Gastrocnemius medialis (tissue), 4 donors: ENCODE measurements at regions not wholly inside any gene's neighbourhood (a gene's known extent, or its start where the extent isn't known, plus 50 kb on each side); places are given as distances from the start of the nearest gene placed in this dataset.

ENCODE experiments used
- ATAC-seq, 2 donors: fragments of 150-250 bp; one replicate each; pipeline ENCODE4 v1.9.1; 2016
- DNase-seq, 2 donors: peaks; one replicate each; pipeline ENCODE4 v3.0.0-alpha.2; 2019
- H3K27ac ChIP-seq, 4 donors: fragments of 200-600 bp; sonication (generic); 1 replicate in 1 of 4; 2 replicates in 3 of 4; pipeline ENCODE4 v1.5.1; 2016 to 2018; ENCODE audit warnings: mild to moderate bottlenecking in 2 of 4, moderate library complexity in 1 of 4
- H3K27me3 ChIP-seq, 3 donors: fragments of 200-600 bp; sonication (generic) in 2 of 3; 1 replicate in 1 of 3; 2 replicates in 2 of 3; pipeline versions ENCODE4 v1.5.1 to v1.6.0; 2016 to 2019; ENCODE audit warnings: mild to moderate bottlenecking in 1 of 3, moderate library complexity in 1 of 3
- H3K36me3 ChIP-seq, 2 donors: fragments of 200-600 bp; sonication (generic) in 1 of 2; one replicate each; pipeline ENCODE4 v1.5.1; 2017 to 2018
- H3K4me1 ChIP-seq, 2 donors: fragments of 200-600 bp; sonication (generic) in 1 of 2; one replicate each; pipeline ENCODE4 v1.5.1; 2016 to 2017; ENCODE audit warnings: mild to moderate bottlenecking in 2 of 2
- H3K4me3 ChIP-seq, 4 donors: fragments of 200-600 bp; sonication (generic) in 3 of 4; 1 replicate in 1 of 4; 2 replicates in 3 of 4; pipeline ENCODE4 v1.5.1; 2016 to 2019; ENCODE audit warnings: mild to moderate bottlenecking in 2 of 4
- H3K9me3 ChIP-seq, 3 donors: fragments of 200-600 bp; sonication (generic) in 2 of 3; 1 replicate in 1 of 3; 2 replicates in 2 of 3; pipeline ENCODE4 v1.5.1; 2016 to 2019
- CTCF ChIP-seq, 5 experiments: fragments of 450-650 bp in 3 of 5; fragments of 200-600 bp in 2 of 5; sonication (generic) in 2 of 5; IDR thresholded peaks in 4 of 5; conservative IDR thresholded peaks in 1 of 5; 1 replicate in 4 of 5; 2 replicates in 1 of 5; pipeline ENCODE4 v1.5.1; 2016 to 2019; ENCODE audit warnings: antibody characterized with exemption in 5 of 5, mild to moderate bottlenecking in 3 of 5, moderate library complexity in 3 of 5
- POLR2A ChIP-seq, 2 donors: fragments of 450-650 bp; IDR thresholded peaks; one replicate each; pipeline ENCODE4 v1.6.1; 2017; ENCODE audit warnings: antibody characterized with exemption in 2 of 2, mild to moderate bottlenecking in 2 of 2, moderate library complexity in 2 of 2
- in situ Hi-C, 4 donors: fragments of 200-750 bp; cut with MboI; loops; one replicate each; pipeline versions ENCODE4 v1.15.0 to v1.8.0; 2017; ENCODE audit warnings: low sequenced_read_pairs in 4 of 4
- intact Hi-C: fragments of 100-400 bp; cut with DNase I; formaldehyde crosslinking; loops from one replicate; pipeline ENCODE4 v1.15.1; 2023; ENCODE audit warnings: low total_unique reads

GRCh38 chr20:60097285-60097684 is 139.1 kb downstream of the CDH26 start:
- Histone ChIP-seq H3K4me1 (no peaks in the 10 kb centered on the region), H3K27ac (no peak overlapping the region), H3K36me3 (no peaks in the 10 kb centered on the region), H3K9me3 (no peaks in the 10 kb centered on the region), H3K27me3 (no peaks in the 10 kb centered on the region), H3K4me3 (no peak overlapping the region)
- in situ Hi-C loops (no loop called here), intact Hi-C loops (no loop called here)
- ATAC-seq, result no peak
- TF ChIP-seq POLR2A (IDR thresholded peaks at IDR 0.05), result no peak
- no peak for TF ChIP-seq CTCF (IDR thresholded peaks at IDR 0.05 in 4 of 5, conservative IDR thresholded peaks at IDR 0.05 in 1 of 5)
- DNase-seq, result no peak

DNA sequence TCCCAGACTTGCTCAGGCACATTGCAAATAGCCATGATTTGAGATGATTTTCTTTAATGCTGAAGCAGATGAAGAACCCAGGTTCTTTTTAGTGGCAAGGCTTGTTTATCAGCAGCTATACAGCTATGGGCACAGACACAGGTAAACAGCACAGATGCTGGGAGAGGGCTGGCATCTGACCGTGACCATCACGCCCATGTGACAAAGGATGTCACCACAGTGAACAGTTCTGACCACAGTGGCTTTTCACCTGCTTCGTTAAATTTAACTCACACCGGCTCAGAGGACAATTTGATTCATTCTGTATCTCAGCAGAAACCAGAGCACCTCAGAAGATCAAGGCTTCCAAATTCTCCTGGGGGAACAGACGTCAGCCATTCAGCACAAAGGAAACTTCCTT is 142.6 kb downstream of the CDH26 start:
- Histone ChIP-seq H3K36me3 (no peaks in the 10 kb centered on the region), H3K4me3 (no peak overlapping the region), H3K9me3 (no peaks in the 10 kb centered on the region), H3K27ac (no peak overlapping the region), H3K4me1 (peaks cover 5 to 6% of the 10 kb centered on the region in 2 donors), H3K27me3 (no peaks in the 10 kb centered on the region)
- no peak for DNase-seq
- in situ Hi-C loops, result no loop called here
- intact Hi-C loops, result no loop called here
- no peak for ATAC-seq
- TF ChIP-seq POLR2A (IDR thresholded peaks at IDR 0.05) (no peak), CTCF (IDR thresholded peaks at IDR 0.05 in 4 of 5, conservative IDR thresholded peaks at IDR 0.05 in 1 of 5) (no peak)

DNA sequence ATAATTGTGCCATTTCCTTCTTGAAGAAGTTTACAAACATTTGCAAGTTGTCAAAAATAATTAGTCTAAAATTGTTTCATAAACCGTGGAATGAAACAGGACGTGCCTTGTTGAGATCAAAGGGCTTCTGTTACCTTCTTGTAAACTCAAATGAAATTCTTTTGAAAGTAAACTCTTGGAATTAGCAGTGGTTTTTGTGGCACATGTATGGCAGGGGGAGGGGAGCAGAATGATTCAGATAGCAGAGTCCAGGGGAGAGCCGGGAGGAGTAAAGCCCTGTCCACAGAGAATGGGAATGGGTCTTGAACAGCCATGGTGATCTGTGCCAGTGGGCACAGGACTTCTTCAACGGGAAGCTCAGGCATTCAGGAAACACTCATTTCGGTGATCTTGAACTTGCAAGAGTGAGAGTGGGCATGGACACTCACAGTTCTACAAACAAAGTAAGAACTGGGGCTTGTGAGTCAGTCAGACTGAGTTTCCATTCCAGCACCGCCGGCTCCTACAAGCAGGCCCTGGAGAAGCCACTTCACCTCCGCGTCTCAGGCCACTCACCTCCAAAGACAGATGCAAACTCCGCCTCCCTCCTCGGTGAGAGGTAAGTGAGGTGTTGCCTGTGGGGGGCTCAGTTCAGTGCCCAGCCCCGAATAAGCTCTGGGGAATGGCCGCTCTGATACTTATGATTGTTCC is 143.1 kb downstream of the CDH26 start:
- no peak for DNase-seq
- H3K9me3 ChIP-seq, result no peaks in the 10 kb centered on the region
- intact Hi-C loops (no loop called here), in situ Hi-C loops (no loop called here)
- no peaks in the 10 kb centered on the region for H3K27me3 ChIP-seq
- no peak overlapping the region for H3K4me3 ChIP-seq
- H3K27ac ChIP-seq, result no peak overlapping the region
- no peaks in the 10 kb centered on the region for H3K36me3 ChIP-seq
- peaks cover 5 to 6% of the 10 kb centered on the region in 2 donors for H3K4me1 ChIP-seq
- ATAC-seq, result no peak
- no peak for TF ChIP-seq POLR2A (IDR thresholded peaks at IDR 0.05)
- TF ChIP-seq CTCF (IDR thresholded peaks at IDR 0.05 in 4 of 5, conservative IDR thresholded peaks at IDR 0.05 in 1 of 5), result no peak

DNA sequence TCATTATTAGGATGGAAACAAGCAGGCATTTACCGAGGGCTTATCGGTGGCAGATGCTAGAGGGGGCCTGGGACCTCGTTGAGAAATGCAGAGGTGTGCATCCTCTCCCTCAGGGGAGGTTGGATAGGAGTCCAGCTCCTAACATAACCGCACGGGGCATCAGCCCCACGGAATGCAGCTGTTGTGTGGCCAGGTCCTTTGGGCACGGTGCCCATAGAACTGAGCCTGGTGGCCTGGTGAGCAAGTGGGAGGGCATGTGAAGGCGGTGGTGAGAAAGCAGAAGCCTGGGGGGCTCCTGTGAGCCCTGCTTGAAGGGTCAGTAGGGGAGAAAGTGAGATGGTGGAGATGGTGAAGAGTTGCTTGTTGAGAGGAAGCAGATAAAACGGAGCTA is 143.7 kb downstream of the CDH26 start:
- TF ChIP-seq POLR2A (IDR thresholded peaks at IDR 0.05) (no peak), CTCF (IDR thresholded peaks at IDR 0.05 in 4 of 5, conservative IDR thresholded peaks at IDR 0.05 in 1 of 5) (no peak)
- H3K4me3 ChIP-seq, result no peak overlapping the region
- in situ Hi-C loops, result no loop called here

More for the DNA sequence above, 143.7 kb downstream of the CDH26 start:
- intact Hi-C loops, result no loop called here
- no peaks in the 10 kb centered on the region for H3K36me3 ChIP-seq
- DNase-seq, result no peak
- no peak for ATAC-seq
- no peaks in the 10 kb centered on the region for H3K9me3 ChIP-seq
- H3K27ac ChIP-seq, result no peak overlapping the region
- H3K27me3 ChIP-seq, result no peaks in the 10 kb centered on the region
- peaks cover 5 to 6% of the 10 kb centered on the region in 2 donors for H3K4me1 ChIP-seq
